Activated naive CD4-positive, alpha-beta T cell treated with anti-CD3 and anti-CD28 coated beads, Interleukin-2, amount 50 U/mL, for 72 hours (primary cell): ENCODE measurements at regions not wholly inside any gene's neighbourhood (a gene's known extent, or its start where the extent isn't known, plus 50 kb on each side); places are given as distances from the start of the nearest gene placed in this dataset.

Experiments used
- ATAC-seq, 2 donors: fragments of 150-1000 bp; cut with Tn5 transposase; 2 replicates each; pipeline ENCODE4 v1.10.0; 2021; ENCODE audit warnings: mild to moderate bottlenecking in 2 of 2, moderate library complexity in 2 of 2
- DNase-seq, 2 donors: peaks; one replicate each; pipeline ENCODE4 v3.0.0; 2021 to 2022; ENCODE audit warnings: low spot score in 2 of 2
- H3K27ac Mint-ChIP-seq, 2 donors: one replicate each; pipeline ENCODE4 v1.8.0; 2022; ENCODE audit warnings: mild to moderate bottlenecking in 2 of 2, mixed read lengths in 2 of 2
- H3K36me3 Mint-ChIP-seq, 2 donors: one replicate each; pipeline ENCODE4 v1.8.0; 2022; ENCODE audit warnings: mixed read lengths in 2 of 2
- H3K9me3 Mint-ChIP-seq, 2 donors: one replicate each; pipeline ENCODE4 v1.8.0; 2022; ENCODE audit warnings: mixed read lengths in 2 of 2

GRCh38 chr14:40317690-40318089 is 885.5 kb upstream of the FBXO33 start:
- Mint-ChIP-seq H3K36me3 (no peaks in the 10 kb centered on the region), H3K27ac (no peak overlapping the region), H3K9me3 (no peaks in the 10 kb centered on the region)
- DNase-seq (no peak), ATAC-seq (no peak)

GRCh38 chr14:40312296-40312695 is 880.1 kb upstream of the FBXO33 start:
- Mint-ChIP-seq H3K27ac (no peak overlapping the region), H3K9me3 (peaks cover 0 to 8% of the 10 kb centered on the region in 2 donors), H3K36me3 (no peaks in the 10 kb centered on the region)
- no peak for DNase-seq
- no peak for ATAC-seq

GRCh38 chr14:40309124-40309523 is 876.9 kb upstream of the FBXO33 start:
- Mint-ChIP-seq H3K9me3 (peaks cover 4 to 13% of the 10 kb centered on the region in 2 donors), H3K27ac (no peak overlapping the region), H3K36me3 (no peaks in the 10 kb centered on the region)
- DNase-seq, result no peak
- ATAC-seq, result no peak

GRCh38 chr14:40308240-40308639 is 876.0 kb upstream of the FBXO33 start:
- no peak overlapping the region for H3K27ac Mint-ChIP-seq
- peaks cover 4 to 13% of the 10 kb centered on the region in 2 donors for H3K9me3 Mint-ChIP-seq
- DNase-seq (no peak), ATAC-seq (no peak)
- no peaks in the 10 kb centered on the region for H3K36me3 Mint-ChIP-seq

- Mint-ChIP-seq H3K9me3 (peaks cover 11 to 24% of the 10 kb centered on the region in 2 donors), H3K27ac (no peak overlapping the region), H3K36me3 (peaks cover 0 to under 1% of the 10 kb centered on the region in 2 donors)
- DNase-seq (no peak), ATAC-seq (no peak)
Observed at GRCh38 chr14:40296821-40297220, 864.6 kb upstream of the FBXO33 start.

GRCh38 chr14:40292664-40293063 is 860.4 kb upstream of the FBXO33 start:
- Mint-ChIP-seq H3K9me3 (peaks cover 11 to 28% of the 10 kb centered on the region in 2 donors), H3K27ac (no peak overlapping the region), H3K36me3 (peaks cover 0 to 5% of the 10 kb centered on the region in 2 donors)
- ATAC-seq (no peak), DNase-seq (no peak)

- Mint-ChIP-seq H3K36me3 (peaks cover 0 to 9% of the 10 kb centered on the region in 2 donors), H3K27ac (no peak overlapping the region), H3K9me3 (peaks cover 7 to 8% of the 10 kb centered on the region in 2 donors)
- no peak for ATAC-seq
- DNase-seq, result no peak
Observed at GRCh38 chr14:40282196-40282595, 850.0 kb upstream of the FBXO33 start.

GRCh38 chr14:40280652-40281051 is 848.4 kb upstream of the FBXO33 start:
- ATAC-seq, result no peak
- no peak overlapping the region for H3K27ac Mint-ChIP-seq
- H3K36me3 Mint-ChIP-seq, result peaks cover 0 to 9% of the 10 kb centered on the region in 2 donors
- no peak for DNase-seq
- H3K9me3 Mint-ChIP-seq, result peaks cover 7 to 15% of the 10 kb centered on the region in 2 donors

- H3K27ac Mint-ChIP-seq, result no peak overlapping the region
- DNase-seq (no peak), ATAC-seq (no peak)
- H3K9me3 Mint-ChIP-seq, result peaks cover 4 to 6% of the 10 kb centered on the region in 2 donors
- H3K36me3 Mint-ChIP-seq, result no peaks in the 10 kb centered on the region
Observed at GRCh38 chr14:40273417-40273816, 841.2 kb upstream of the FBXO33 start.

GRCh38 chr14:40271480-40271879 is 839.2 kb upstream of the FBXO33 start:
- Mint-ChIP-seq H3K27ac (no peak overlapping the region), H3K9me3 (peaks cover 0 to 3% of the 10 kb centered on the region in 2 donors), H3K36me3 (no peaks in the 10 kb centered on the region)
- no peak for DNase-seq
- ATAC-seq, result no peak

GRCh38 chr14:40269436-40269835 is 837.2 kb upstream of the FBXO33 start:
- H3K36me3 Mint-ChIP-seq, result no peaks in the 10 kb centered on the region
- DNase-seq, result no peak
- no peak overlapping the region for H3K27ac Mint-ChIP-seq
- ATAC-seq, result no peak
- H3K9me3 Mint-ChIP-seq, result peaks cover 4% of the 10 kb centered on the region in 2 donors

GRCh38 chr14:40268236-40268635 is 836.0 kb upstream of the FBXO33 start:
- DNase-seq (no peak), ATAC-seq (no peak)
- H3K9me3 Mint-ChIP-seq, result peaks cover 4% of the 10 kb centered on the region in 2 donors
- no peak overlapping the region for H3K27ac Mint-ChIP-seq
- no peaks in the 10 kb centered on the region for H3K36me3 Mint-ChIP-seq

GRCh38 chr14:40265096-40265495 is 832.9 kb upstream of the FBXO33 start:
- H3K9me3 Mint-ChIP-seq, result peaks cover 4% of the 10 kb centered on the region in 2 donors
- no peak for ATAC-seq
- H3K36me3 Mint-ChIP-seq, result no peaks in the 10 kb centered on the region
- no peak overlapping the region for H3K27ac Mint-ChIP-seq
- DNase-seq, result no peak

- Mint-ChIP-seq H3K9me3 (peaks cover 4 to 6% of the 10 kb centered on the region in 2 donors), H3K36me3 (no peaks in the 10 kb centered on the region), H3K27ac (no peak overlapping the region)
- DNase-seq (no peak), ATAC-seq (no peak)
Observed at GRCh38 chr14:40252817-40253447, 820.7 kb upstream of the FBXO33 start.

GRCh38 chr14:40248671-40249070 is 816.4 kb upstream of the FBXO33 start:
- Mint-ChIP-seq H3K36me3 (no peaks in the 10 kb centered on the region), H3K27ac (no peak overlapping the region), H3K9me3 (peaks cover 6 to 7% of the 10 kb centered on the region in 2 donors)
- ATAC-seq, result no peak
- DNase-seq, result no peak

GRCh38 chr14:40240245-40240859 is 808.1 kb upstream of the FBXO33 start:
- Mint-ChIP-seq H3K9me3 (peaks cover 7 to 11% of the 10 kb centered on the region in 2 donors), H3K36me3 (peaks cover 0 to 7% of the 10 kb centered on the region in 2 donors), H3K27ac (no peak overlapping the region)
- DNase-seq (no peak), ATAC-seq (no peak)

- ATAC-seq (no peak), DNase-seq (no peak)
- H3K36me3 Mint-ChIP-seq, result peaks cover 0 to 7% of the 10 kb centered on the region in 2 donors
- H3K27ac Mint-ChIP-seq, result no peak overlapping the region
- H3K9me3 Mint-ChIP-seq, result peaks cover 16 to 30% of the 10 kb centered on the region in 2 donors
Observed at GRCh38 chr14:40232302-40232701, 800.1 kb upstream of the FBXO33 start.

GRCh38 chr14:40229676-40230075 is 797.4 kb upstream of the FBXO33 start:
- no peak for DNase-seq
- H3K9me3 Mint-ChIP-seq, result peaks cover 13 to 27% of the 10 kb centered on the region in 2 donors
- H3K27ac Mint-ChIP-seq, result no peak overlapping the region
- ATAC-seq, result no peak
- no peaks in the 10 kb centered on the region for H3K36me3 Mint-ChIP-seq
